ENCODE measurements at regions not wholly inside any gene's neighbourhood (a gene's known extent, or its start where the extent isn't known, plus 50 kb on each side); places are given as distances from the start of the nearest gene placed in this dataset.
"Not testable (repeated sequence)": the region's sequence is repeated elsewhere in the genome, so short reads cannot be mapped to it uniquely, and the experiment has no call there.

DNA sequence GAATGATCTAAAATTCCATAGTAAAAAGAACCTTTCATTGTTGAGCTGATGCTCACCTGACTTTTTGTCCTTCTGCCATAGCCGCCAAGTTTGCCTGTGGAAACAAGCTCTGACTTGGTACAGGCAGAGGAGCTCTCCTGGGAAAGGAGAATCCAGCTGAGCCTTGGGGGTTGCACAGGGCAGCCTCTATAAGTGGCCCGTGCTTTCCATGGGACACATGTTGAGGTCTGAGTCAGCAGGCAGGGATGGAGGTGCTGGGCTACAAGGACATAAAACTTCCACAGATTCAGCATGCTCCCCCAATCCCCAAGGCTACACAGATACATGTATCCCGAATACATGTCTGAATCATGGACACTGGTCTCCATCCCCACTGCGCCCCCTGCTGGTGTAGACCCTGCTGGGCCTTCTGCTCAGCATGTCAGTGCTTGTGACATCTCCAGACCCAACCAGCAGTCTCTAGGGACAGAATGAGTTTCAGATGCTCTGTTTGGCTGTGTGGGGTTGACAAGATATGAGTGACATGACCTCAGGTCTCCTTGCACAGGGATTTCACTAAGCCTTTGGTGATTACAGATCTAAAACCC, 551.7 kb downstream of the RPIA start:
- not testable (repeated sequence) for H3K4me3 ChIP-seq (ENCODE audit: low read length); DNase-seq (ENCODE audit: low read depth)
- TF ChIP-seq CTCF (conservative IDR thresholded peaks at IDR 0.05; ENCODE audit: low read depth, low read length), result peak; percentile 23

GRCh38 chr2:89244407-89244806, 552.9 kb downstream of the RPIA start:
- DNase-seq (ENCODE audit: low read depth); H3K4me3 ChIP-seq (ENCODE audit: low read length): not testable (repeated sequence)

GRCh38 chr2:89245478-89245877, 554.0 kb downstream of the RPIA start:
- not testable (repeated sequence) for DNase-seq (ENCODE audit: low read depth); H3K4me3 ChIP-seq (ENCODE audit: low read length)

DNA sequence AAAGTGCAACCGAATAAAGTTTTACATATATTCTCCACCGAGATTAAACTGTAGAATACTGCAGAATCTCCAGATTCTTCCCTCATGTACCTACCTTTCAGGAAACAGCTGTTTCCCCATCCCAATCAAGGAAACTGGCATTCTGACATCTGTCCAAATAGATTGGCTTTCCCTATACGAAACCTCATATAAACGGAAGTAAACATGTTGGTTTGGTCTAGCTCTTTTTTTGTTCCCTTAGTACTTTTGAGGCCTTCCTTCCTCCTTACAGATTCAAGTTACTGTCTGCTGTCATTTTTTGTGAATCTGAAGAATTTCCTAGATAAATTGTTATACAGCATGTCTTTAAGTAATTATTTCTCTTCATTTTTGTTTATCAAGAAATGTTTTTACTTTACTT, 554.6 kb downstream of the RPIA start:
- not testable (repeated sequence) for DNase-seq (ENCODE audit: low read depth); H3K4me3 ChIP-seq (ENCODE audit: low read length)

- not testable (repeated sequence) for DNase-seq (ENCODE audit: low read depth); H3K4me3 ChIP-seq (ENCODE audit: low read length)
Measured at GRCh38 chr2:89246620-89247019, 555.1 kb downstream of the RPIA start.

- not testable (repeated sequence) for H3K4me3 ChIP-seq (ENCODE audit: low read length); DNase-seq (ENCODE audit: low read depth)
Measured at GRCh38 chr2:89255013-89255412, 563.5 kb downstream of the RPIA start.

DNA sequence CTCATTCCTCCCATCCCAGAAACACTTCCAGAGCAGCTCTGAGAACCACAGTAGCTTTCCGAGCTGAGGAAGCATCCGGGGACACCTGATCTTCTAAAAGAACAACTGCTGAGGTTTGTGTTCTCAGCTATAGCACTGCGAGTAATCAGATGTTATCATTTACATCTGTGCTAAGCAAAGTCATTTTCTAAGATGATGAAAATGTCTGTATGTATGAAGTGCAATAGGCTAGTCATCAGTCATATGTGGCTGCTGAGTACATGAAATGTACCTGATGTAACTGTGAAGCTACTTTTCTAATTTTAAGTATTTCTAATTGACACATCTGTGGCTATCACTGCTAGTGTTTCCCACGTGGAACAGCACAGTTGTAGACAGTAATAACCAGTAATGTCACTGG, 582.0 kb downstream of the RPIA start:
- DNase-seq (ENCODE audit: low read depth), result not testable (repeated sequence)

GRCh38 chr2:89280536-89280935, 589.1 kb downstream of the RPIA start:
- not testable (repeated sequence) for DNase-seq (ENCODE audit: low read depth); H3K4me3 ChIP-seq (ENCODE audit: low read length)

More for the DNA sequence above, 582.0 kb downstream of the RPIA start:
- H3K4me3 ChIP-seq (ENCODE audit: low read length), result not testable (repeated sequence)

DNA sequence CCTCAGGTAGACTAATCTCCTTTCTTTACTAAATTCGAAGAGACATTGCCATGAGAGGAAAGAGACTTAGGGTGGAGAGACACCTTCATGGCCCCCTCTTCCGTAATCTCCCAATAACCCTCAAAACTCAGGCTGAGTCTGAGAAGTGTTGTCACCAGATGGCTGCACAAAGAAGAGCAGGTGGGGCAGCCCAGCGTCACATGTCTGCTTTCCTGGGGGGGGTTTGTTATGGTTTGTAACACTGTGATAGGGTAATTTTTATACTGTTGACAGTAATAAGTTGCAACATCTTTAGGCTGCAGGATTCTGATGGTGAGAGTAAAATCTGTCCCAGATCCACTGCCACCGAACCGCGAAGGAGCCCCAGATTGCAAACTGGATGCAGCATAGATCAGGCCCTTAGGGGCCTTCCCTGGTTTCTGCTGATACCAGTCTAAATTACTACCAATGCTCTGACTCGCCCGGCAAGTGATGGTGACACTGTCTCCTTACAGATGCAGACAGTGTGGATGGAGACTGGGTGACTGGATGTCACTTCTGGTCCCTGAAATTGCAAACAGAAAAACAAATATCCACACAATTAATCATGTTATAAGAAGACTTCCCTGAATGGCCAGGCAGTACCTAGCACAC, 595.1 kb downstream of the RPIA start:
- DNase-seq (ENCODE audit: low read depth); H3K4me3 ChIP-seq (ENCODE audit: low read length): not testable (repeated sequence)

DNA sequence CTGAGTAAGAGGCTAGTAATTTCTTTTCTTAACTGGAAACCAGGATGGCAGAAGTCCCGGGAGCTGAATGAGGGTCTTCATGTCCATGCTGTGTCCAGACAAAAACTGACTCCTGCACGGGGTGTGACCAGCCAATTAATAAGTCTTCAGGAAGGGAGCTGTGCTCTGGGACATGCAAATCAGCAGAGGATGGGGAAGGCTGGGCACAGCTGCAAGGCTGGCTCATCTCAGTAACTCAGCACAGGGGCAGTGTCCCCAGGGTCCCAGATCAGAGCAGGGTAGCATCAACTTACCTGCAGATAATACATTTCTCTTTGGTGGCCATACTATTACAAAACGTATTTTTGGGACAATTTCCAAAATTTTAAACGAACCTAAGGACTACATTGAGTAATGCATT, 595.6 kb downstream of the RPIA start:
- not testable (repeated sequence) for H3K4me3 ChIP-seq (ENCODE audit: low read length); DNase-seq (ENCODE audit: low read depth)

DNA sequence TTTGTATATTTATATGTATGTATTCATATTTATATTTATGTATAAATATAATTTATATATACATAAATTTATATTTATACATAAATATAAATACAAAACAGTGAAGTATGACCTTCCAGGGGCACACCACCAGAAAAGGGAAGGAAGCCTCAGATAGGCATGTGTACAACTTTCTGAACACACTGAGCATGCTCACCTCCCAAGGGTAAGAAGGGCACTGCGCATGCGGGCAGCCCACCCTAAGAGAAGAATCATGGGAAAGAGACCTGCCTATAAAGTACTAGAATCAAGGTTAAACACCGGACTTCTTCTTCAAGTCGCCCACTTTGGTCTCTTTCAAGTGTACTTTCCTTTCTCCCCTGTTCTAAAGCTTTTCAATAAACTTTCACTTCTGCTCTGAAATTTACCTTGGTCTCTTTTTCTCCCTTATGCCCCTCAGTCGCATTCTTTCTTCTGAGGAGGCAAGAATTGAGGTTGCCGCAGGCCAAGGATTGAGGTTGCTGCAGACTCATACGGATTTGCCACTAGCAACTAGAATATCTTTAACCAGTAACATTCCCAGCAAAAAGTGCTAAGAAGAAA, 600.3 kb downstream of the RPIA start:
- not testable (repeated sequence) for H3K4me3 ChIP-seq (ENCODE audit: low read length); DNase-seq (ENCODE audit: low read depth)

GRCh38 chr2:89293399-89293798, 601.9 kb downstream of the RPIA start:
- DNase-seq (ENCODE audit: low read depth); H3K4me3 ChIP-seq (ENCODE audit: low read length): not testable (repeated sequence)

- not testable (repeated sequence) for DNase-seq (ENCODE audit: low read depth)
Measured at GRCh38 chr2:89294335-89294734, 602.9 kb downstream of the RPIA start.

DNA sequence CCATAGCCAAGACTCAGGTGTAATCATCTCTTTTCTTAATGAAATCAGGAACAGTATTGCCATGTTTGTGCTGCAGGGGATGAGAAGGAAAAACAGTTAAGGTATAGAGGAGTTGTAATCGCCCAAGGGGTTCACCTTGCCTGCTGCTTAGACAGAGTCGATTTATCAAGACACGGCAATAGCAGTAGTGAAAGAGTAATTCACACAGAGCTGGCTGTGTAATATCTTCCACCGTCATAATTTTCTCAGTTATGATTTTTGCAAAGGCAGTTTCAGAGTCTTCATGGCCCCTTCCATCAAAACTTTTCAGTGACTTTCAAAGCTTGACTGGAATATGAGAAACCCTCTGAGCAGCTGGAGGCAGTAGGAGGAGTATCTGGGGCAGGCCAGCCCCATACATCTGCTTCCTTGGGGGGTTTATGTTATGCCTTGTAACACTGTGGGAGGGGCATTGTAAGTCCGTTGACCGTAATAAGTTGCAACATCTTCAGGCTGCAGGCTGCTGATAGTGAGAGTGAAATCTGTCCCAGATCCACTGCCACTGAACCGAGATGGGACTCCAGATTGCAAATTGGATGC, 605.4 kb downstream of the RPIA start:
- H3K4me3 ChIP-seq (ENCODE audit: low read length); DNase-seq (ENCODE audit: low read depth): not testable (repeated sequence)

More at GRCh38 chr2:89294335-89294734, 602.9 kb downstream of the RPIA start:
- not testable (repeated sequence) for H3K4me3 ChIP-seq (ENCODE audit: low read length)

- not testable (repeated sequence) for H3K4me3 ChIP-seq (ENCODE audit: low read length); DNase-seq (ENCODE audit: low read depth)
Measured at GRCh38 chr2:89299196-89299595, 607.7 kb downstream of the RPIA start.

GRCh38 chr2:89305623-89306022, 614.1 kb downstream of the RPIA start:
- DNase-seq (ENCODE audit: low read depth); H3K4me3 ChIP-seq (ENCODE audit: low read length): not testable (repeated sequence)

DNA sequence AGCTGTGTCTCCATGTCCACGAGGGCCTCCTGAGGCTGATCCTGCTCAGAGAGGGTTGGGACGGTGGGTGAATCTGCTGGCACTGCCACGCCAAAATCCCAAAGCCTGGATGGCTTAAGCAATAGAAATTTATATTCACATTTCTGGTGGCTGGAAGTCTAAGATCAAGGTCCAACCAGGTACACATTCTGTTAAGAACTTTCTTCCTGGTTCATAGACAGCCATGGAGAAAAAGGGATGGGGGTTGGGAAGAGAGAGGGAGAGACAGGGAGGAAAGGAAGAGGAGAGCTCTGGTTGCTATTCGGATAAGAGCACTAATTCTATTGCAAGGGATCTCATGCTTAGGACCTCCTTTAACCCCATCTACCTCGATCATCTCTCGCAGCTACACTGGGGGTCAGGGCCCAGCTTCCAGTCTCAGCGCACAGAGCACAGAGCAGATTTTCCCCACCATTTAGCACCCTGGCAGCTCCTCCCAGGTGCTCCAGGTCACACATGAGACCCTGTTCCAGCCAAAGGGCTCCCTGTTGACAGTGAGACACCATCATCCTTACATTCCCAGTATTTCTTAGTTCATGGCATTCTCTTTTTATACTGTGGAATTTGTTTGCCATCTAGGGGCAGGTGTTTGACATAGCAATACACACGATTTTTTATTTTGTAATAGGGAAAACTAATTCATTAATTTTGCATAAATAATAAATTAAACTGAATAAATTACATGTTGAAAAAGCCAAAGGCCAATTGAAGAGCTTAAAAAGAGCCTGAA, 615.6 kb downstream of the RPIA start:
- DNase-seq (ENCODE audit: low read depth); H3K4me3 ChIP-seq (ENCODE audit: low read length): not testable (repeated sequence)

DNA sequence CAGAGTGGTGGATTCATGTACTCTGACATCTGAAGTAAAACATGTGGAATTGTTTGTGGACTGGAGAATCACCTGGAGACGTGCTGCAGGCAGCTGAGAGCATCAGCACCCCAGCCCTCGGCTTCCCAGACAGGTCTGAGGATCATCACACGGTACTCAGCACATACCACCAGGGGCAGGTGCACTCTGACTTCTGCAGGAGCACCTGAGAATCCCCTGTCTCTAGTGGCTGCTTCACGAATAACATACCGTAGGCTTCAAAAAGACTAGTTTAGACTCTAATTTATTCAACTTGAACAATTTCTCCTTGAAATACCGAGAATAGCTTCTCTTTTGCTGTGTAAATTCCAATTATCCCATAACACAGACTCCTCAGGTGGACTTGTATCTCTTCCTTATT, 627.5 kb downstream of the RPIA start:
- DNase-seq (ENCODE audit: low read depth); H3K4me3 ChIP-seq (ENCODE audit: low read length): not testable (repeated sequence)

Measured in retinal pigment epithelial cell (primary cell).